ENCODE measurements at regions not wholly inside any gene's neighbourhood (a gene's known extent, or its start where the extent isn't known, plus 50 kb on each side); places are given as distances from the start of the nearest gene placed in this dataset.

DNA sequence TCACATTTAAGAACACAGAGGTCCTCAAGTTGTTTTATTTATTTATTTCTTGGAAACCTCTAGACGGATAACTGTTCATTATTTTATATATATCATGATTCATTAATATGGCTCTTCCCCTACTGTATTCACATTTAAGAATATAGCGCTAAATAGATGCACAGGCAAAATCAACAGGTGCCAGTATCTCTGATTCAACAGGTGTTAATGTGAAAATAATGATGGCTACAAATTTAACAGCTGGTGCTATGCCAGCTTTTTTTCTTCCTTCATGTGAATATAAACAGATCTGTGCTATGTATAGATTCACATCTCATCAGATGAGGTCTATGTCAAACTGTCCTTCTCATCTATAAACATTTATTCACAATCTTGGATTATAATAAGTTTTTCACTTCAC, 218.5 kb upstream of the NR2F2 start:
- TF ChIP-seq POLR2AphosphoS5 (IDR thresholded peaks at IDR 0.05; ENCODE audit: low read depth, low read length), result no peak
- TF ChIP-seq FOXP2 (optimal IDR thresholded peaks at IDR 0.05; ENCODE audit: borderline replicate concordance, extremely low read depth, extremely low read length, insufficient read depth), result no peak
- no peak for TF ChIP-seq TAF1 (IDR thresholded peaks at IDR 0.05; ENCODE audit: borderline replicate concordance, insufficient read depth, low read length)
- no peak for TF ChIP-seq SIN3A (IDR thresholded peaks at IDR 0.05; ENCODE audit: borderline replicate concordance, insufficient read depth, low read length)
- TF ChIP-seq, protein P1, sequence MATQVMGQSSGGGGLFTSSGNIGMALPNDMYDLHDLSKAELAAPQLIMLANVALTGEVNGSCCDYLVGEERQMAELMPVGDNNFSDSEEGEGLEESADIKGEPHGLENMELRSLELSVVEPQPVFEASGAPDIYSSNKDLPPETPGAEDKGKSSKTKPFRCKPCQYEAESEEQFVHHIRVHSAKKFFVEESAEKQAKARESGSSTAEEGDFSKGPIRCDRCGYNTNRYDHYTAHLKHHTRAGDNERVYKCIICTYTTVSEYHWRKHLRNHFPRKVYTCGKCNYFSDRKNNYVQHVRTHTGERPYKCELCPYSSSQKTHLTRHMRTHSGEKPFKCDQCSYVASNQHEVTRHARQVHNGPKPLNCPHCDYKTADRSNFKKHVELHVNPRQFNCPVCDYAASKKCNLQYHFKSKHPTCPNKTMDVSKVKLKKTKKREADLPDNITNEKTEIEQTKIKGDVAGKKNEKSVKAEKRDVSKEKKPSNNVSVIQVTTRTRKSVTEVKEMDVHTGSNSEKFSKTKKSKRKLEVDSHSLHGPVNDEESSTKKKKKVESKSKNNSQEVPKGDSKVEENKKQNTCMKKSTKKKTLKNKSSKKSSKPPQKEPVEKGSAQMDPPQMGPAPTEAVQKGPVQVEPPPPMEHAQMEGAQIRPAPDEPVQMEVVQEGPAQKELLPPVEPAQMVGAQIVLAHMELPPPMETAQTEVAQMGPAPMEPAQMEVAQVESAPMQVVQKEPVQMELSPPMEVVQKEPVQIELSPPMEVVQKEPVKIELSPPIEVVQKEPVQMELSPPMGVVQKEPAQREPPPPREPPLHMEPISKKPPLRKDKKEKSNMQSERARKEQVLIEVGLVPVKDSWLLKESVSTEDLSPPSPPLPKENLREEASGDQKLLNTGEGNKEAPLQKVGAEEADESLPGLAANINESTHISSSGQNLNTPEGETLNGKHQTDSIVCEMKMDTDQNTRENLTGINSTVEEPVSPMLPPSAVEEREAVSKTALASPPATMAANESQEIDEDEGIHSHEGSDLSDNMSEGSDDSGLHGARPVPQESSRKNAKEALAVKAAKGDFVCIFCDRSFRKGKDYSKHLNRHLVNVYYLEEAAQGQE (IDR thresholded peaks at IDR 0.05; ENCODE audit: insufficient read depth in 1 of 2, low read depth in 2 of 2, low read length in 2 of 2), result no peak

DNA sequence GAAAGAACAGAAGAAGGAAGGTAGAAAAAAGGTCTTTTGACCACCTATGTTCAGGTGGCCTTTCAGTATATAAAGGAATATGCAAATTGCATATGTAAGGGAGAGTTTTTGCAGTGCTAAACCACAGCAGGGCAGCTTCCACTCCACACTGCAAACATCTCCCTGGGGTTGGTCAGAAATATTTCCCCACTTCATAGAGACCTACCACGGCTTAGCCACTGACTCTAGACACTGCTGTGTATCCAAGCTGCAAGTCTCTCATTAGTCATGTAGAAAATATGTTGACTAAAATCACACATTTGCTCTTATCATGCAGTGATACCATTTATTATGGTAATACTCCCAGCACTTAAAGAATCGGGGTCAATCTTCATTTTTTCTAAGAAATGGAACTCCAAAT, 214.9 kb upstream of the NR2F2 start:
- no peak for TF ChIP-seq TAF1 (IDR thresholded peaks at IDR 0.05; ENCODE audit: borderline replicate concordance, insufficient read depth, low read length)
- TF ChIP-seq POLR2AphosphoS5 (IDR thresholded peaks at IDR 0.05; ENCODE audit: low read depth, low read length), result no peak
- TF ChIP-seq FOXP2 (optimal IDR thresholded peaks at IDR 0.05; ENCODE audit: borderline replicate concordance, extremely low read depth, extremely low read length, insufficient read depth), result no peak
- no peak for TF ChIP-seq SIN3A (IDR thresholded peaks at IDR 0.05; ENCODE audit: borderline replicate concordance, insufficient read depth, low read length)
- TF ChIP-seq, protein P1 (IDR thresholded peaks at IDR 0.05; ENCODE audit: insufficient read depth in 1 of 2, low read depth in 2 of 2, low read length in 2 of 2), result no peak

DNA sequence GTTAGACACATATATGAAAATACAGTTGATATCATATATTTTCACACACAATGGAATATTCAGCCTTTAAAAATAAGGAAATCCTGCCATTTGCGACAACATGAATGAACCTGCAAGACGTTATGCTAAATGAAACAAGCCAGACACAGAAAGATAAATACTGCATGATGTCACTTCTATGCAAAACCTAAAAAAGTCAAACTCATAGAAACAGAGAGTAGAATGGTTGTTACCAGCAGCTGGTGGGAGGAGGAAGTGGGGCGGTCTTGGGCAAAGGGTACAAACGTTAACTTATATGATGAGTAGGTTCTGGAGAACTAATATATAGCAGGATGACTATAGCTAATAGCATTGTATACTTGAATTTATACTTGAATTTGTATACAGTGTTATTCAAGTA, 213.2 kb upstream of the NR2F2 start:
- TF ChIP-seq FOXP2 (optimal IDR thresholded peaks at IDR 0.05; ENCODE audit: borderline replicate concordance, extremely low read depth, extremely low read length, insufficient read depth) (no peak), POLR2AphosphoS5 (IDR thresholded peaks at IDR 0.05; ENCODE audit: low read depth, low read length) (no peak), TAF1 (IDR thresholded peaks at IDR 0.05; ENCODE audit: borderline replicate concordance, insufficient read depth, low read length) (no peak), SIN3A (IDR thresholded peaks at IDR 0.05; ENCODE audit: borderline replicate concordance, insufficient read depth, low read length) (no peak)
- TF ChIP-seq, protein P1 (IDR thresholded peaks at IDR 0.05; ENCODE audit: insufficient read depth in 1 of 2, low read depth in 2 of 2, low read length in 2 of 2), result no peak

DNA sequence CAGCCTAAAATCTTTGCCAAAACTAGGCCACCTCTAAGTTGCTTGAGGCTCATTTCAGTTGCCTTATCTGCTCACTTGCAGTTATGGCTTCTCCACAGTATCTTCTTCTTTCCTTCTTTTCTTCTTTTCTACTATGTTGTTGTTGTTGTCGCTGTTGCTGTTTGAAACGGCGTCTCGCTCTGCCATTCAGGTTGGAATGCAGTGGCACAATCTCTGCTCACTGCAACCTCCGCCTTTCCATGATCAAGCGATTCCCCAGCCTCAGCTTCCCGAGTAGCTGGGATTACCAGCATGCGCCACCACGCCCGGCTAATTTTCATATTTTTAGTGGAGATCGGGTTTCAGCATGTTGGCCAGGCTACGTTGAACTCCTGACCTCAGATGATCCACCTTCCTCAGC, 210.8 kb upstream of the NR2F2 start:
- TF ChIP-seq POLR2AphosphoS5 (IDR thresholded peaks at IDR 0.05; ENCODE audit: low read depth, low read length) (no peak), SIN3A (IDR thresholded peaks at IDR 0.05; ENCODE audit: borderline replicate concordance, insufficient read depth, low read length) (no peak), FOXP2 (optimal IDR thresholded peaks at IDR 0.05; ENCODE audit: borderline replicate concordance, extremely low read depth, extremely low read length, insufficient read depth) (no peak), TAF1 (IDR thresholded peaks at IDR 0.05; ENCODE audit: borderline replicate concordance, insufficient read depth, low read length) (no peak)
- TF ChIP-seq, protein P1 (IDR thresholded peaks at IDR 0.05; ENCODE audit: insufficient read depth in 1 of 2, low read depth in 2 of 2, low read length in 2 of 2), result no peak

All from PFSK-1 (cell line).